ENCODE measurements at regions not wholly inside any gene's neighbourhood (a gene's known extent, or its start where the extent isn't known, plus 50 kb on each side); places are given as distances from the start of the nearest gene placed in this dataset.

GRCh38 chr12:89033062-89033461 lies 319.2 kb downstream of the DUSP6 start:
- H3K4me1 ChIP-seq (ENCODE audit: control insufficient read depth in 2 of 3, insufficient read depth in 2 of 3, low read depth in 1 of 3, low read length in 3 of 3), result no peaks in the 10 kb centered on the region
- no peak overlapping the region for H3K4me3 ChIP-seq (ENCODE audit: low read length in 3 of 3)
- TF ChIP-seq CTCF (IDR thresholded peaks at IDR 0.05; ENCODE audit: borderline replicate concordance, extremely low read depth, insufficient read depth), result no peak
- no peak overlapping the region for H3K9ac ChIP-seq (ENCODE audit: low read length in 3 of 3)
- H3K36me3 ChIP-seq (ENCODE audit: control insufficient read depth in 2 of 3, insufficient read depth in 3 of 3, low read length in 3 of 3), result no peaks in the 10 kb centered on the region
- H3K27me3 ChIP-seq (ENCODE audit: control insufficient read depth, insufficient read depth, low read length), result no peaks in the 10 kb centered on the region
- intact Hi-C loops (cut with DNase I), result no loop called here
- H3K9me3 ChIP-seq (ENCODE audit: control insufficient read depth in 2 of 3, insufficient read depth in 1 of 3, low read length in 3 of 3), result no peaks in the 10 kb centered on the region
- FAIRE-seq (no peak), DNase-seq (no peak)
- H3K27ac ChIP-seq (ENCODE audit: low read depth in 2 of 2, low read length in 2 of 2), result no peak overlapping the region

- intact Hi-C loops (cut with DNase I), result loop anchor here (10.0 kb wide), 1 partner anchor 495 kb away; the partner anchor contains the start of genes GALNT4 and POC1B
- DNase-seq, result no peak
- Histone ChIP-seq H3K4me1 (ENCODE audit: control insufficient read depth in 2 of 3, insufficient read depth in 2 of 3, low read depth in 1 of 3, low read length in 3 of 3) (no peaks in the 10 kb centered on the region), H3K27ac (ENCODE audit: low read depth in 2 of 2, low read length in 2 of 2) (no peak overlapping the region), H3K9ac (ENCODE audit: low read length in 3 of 3) (no peak overlapping the region), H3K36me3 (ENCODE audit: control insufficient read depth in 2 of 3, insufficient read depth in 3 of 3, low read length in 3 of 3) (no peaks in the 10 kb centered on the region), H3K27me3 (ENCODE audit: control insufficient read depth, insufficient read depth, low read length) (no peaks in the 10 kb centered on the region), H3K9me3 (ENCODE audit: control insufficient read depth in 2 of 3, insufficient read depth in 1 of 3, low read length in 3 of 3) (no peaks in the 10 kb centered on the region), H3K4me3 (ENCODE audit: low read length in 3 of 3) (no peak overlapping the region)
- no peak for FAIRE-seq
- no peak for TF ChIP-seq CTCF (IDR thresholded peaks at IDR 0.05; ENCODE audit: borderline replicate concordance, extremely low read depth, insufficient read depth)
These were observed 322.3 kb downstream of the DUSP6 start for GRCh38 chr12:89029961-89030360.

- TF ChIP-seq CTCF (IDR thresholded peaks at IDR 0.05; ENCODE audit: borderline replicate concordance, extremely low read depth, insufficient read depth), result no peak
- no peaks in the 10 kb centered on the region for H3K27me3 ChIP-seq (ENCODE audit: control insufficient read depth, insufficient read depth, low read length)
- DNase-seq, result no peak
- H3K4me1 ChIP-seq (ENCODE audit: control insufficient read depth in 2 of 3, insufficient read depth in 2 of 3, low read depth in 1 of 3, low read length in 3 of 3), result no peaks in the 10 kb centered on the region
- no peak overlapping the region for H3K4me3 ChIP-seq (ENCODE audit: low read length in 3 of 3)
- FAIRE-seq, result no peak
- no peaks in the 10 kb centered on the region for H3K9me3 ChIP-seq (ENCODE audit: control insufficient read depth in 2 of 3, insufficient read depth in 1 of 3, low read length in 3 of 3)
- no peak overlapping the region for H3K27ac ChIP-seq (ENCODE audit: low read depth in 2 of 2, low read length in 2 of 2)
- intact Hi-C loops (cut with DNase I), result loop anchor here (10.0 kb wide), 1 partner anchor 500 kb away; the partner anchor contains the start of genes GALNT4 and POC1B
- no peak overlapping the region for H3K9ac ChIP-seq (ENCODE audit: low read length in 3 of 3)
- no peaks in the 10 kb centered on the region for H3K36me3 ChIP-seq (ENCODE audit: control insufficient read depth in 2 of 3, insufficient read depth in 3 of 3, low read length in 3 of 3)
These were observed 327.7 kb downstream of the DUSP6 start for GRCh38 chr12:89024580-89024979.

GRCh38 chr12:89023936-89024335 lies 328.4 kb downstream of the DUSP6 start:
- Histone ChIP-seq H3K27ac (ENCODE audit: low read depth in 2 of 2, low read length in 2 of 2) (no peak overlapping the region), H3K4me3 (ENCODE audit: low read length in 3 of 3) (no peak overlapping the region), H3K9me3 (ENCODE audit: control insufficient read depth in 2 of 3, insufficient read depth in 1 of 3, low read length in 3 of 3) (no peaks in the 10 kb centered on the region), H3K4me1 (ENCODE audit: control insufficient read depth in 2 of 3, insufficient read depth in 2 of 3, low read depth in 1 of 3, low read length in 3 of 3) (no peaks in the 10 kb centered on the region), H3K9ac (ENCODE audit: low read length in 3 of 3) (no peak overlapping the region), H3K36me3 (ENCODE audit: control insufficient read depth in 2 of 3, insufficient read depth in 3 of 3, low read length in 3 of 3) (no peaks in the 10 kb centered on the region), H3K27me3 (ENCODE audit: control insufficient read depth, insufficient read depth, low read length) (no peaks in the 10 kb centered on the region)
- FAIRE-seq, result no peak
- no peak for DNase-seq
- intact Hi-C loops (cut with DNase I), result loop anchor here (10.0 kb wide), 1 partner anchor 501 kb away; the partner anchor contains the start of genes GALNT4 and POC1B
- TF ChIP-seq CTCF (IDR thresholded peaks at IDR 0.05; ENCODE audit: borderline replicate concordance, extremely low read depth, insufficient read depth), result no peak

Measured in kidney (tissue), 13 donors.